HG03175 (cell line): ENCODE measurements at regions not wholly inside any gene's neighbourhood (a gene's known extent, or its start where the extent isn't known, plus 50 kb on each side); places are given as distances from the start of the nearest gene placed in this dataset.
"Not testable (repeated sequence)": the region's sequence is repeated elsewhere in the genome, so short reads cannot be mapped to it uniquely, and the experiment has no call there.

Experiments used
- ATAC-seq: cut with Tn5 transposase; IDR thresholded peaks from one replicate; pipeline ENCODE4 v1.9.1; 2021; ENCODE audit warnings: mild to moderate bottlenecking, moderate library complexity; ENCODE audit not compliant: unreplicated experiment

DNA sequence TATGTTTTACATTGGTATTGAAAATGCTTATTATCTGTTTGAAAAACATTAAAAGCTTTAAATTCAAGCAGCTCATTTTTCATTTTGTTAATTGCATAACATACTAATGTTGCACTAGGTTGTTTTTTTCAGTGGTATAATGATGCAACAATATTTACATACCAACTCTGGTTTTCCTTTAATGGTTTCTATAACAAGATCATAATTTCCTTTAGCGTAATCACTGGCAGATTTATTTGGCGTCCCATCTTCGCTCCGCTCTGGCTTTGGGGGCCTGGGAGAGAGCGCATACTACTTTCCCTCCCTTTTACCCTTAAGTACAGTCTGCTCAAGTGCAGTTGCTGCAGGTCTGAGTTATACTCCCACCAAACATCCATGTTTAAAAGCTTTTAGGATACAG is 574.1 kb downstream of the PRKD1 start:
- ATAC-seq = no peak

DNA sequence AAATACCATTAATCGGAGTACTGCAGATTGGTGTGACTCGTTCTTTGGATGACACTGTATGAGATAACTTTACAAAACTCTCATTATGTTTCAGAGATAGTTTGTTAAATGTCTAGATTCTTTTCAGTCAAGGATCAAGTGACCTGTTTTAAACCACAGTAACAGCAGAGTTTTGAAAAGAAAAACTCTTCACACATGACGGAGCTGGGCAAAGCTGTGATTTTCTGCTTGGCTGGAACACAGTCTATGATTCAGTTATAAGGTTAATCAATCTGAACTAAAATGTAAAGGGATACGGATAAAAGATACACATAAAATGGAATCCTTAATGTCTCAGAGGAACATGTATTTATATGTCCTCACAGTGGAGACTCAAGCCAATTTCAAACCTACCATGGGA is 573.2 kb downstream of the PRKD1 start:
- ATAC-seq = no peak

DNA sequence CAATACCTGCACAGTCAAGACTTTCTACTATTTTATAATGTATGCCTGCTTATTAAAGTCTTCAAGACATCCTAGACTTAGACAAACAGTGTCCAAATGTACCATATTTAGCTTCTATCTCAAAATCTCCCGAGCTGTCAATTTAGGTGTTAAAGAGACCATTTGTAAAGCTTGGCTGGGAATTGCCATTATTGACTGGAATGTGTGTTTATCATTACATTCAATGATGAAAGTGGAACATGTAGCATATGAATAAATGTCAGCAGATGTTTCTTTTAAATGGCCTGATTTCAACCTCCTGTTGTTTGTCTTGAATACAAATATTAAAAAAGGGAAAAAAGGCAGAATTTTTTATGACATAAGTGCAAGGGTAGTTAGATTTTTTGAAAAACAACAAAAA is 572.3 kb downstream of the PRKD1 start:
- no peak for ATAC-seq

DNA sequence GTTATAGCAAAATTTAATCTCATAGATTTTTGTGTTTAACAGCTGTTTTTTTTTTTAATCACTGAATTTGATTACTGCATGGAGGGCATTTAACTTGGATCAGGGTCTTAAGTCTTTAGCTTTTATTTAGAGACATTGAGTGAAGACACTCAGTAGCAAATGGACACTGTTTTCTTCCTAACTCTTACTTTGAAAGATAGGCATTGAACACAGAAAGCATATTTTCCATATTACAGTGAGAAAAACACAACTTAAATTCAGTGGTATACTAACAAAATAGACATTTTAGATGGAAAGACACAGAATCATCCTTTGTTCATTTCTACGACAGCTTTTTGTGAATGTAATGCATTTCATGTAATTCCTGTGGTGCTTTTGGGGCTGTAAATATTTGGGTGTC is 571.8 kb downstream of the PRKD1 start:
- no peak for ATAC-seq

DNA sequence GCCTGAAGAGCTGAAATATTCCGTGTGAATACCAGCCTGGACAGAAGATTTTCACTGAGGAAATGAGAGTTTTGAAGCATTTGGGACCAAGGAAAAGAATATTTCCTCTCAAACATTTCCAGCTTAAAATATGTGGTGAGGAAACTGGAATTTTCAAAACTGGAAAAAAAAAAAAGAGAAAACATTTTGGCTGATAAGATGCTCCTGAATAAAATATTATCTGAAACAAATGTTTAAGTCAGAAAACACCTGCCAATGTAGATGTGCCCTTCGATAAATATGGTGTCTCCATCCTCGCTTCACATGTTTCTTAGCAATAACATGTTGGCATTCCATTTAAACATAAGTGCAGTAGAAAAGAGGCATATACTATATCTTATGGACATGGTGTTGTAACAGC is 567.0 kb downstream of the PRKD1 start:
- ATAC-seq = no peak

GRCh38 chr14:29370024-29370423 is 557.6 kb downstream of the PRKD1 start:
- no peak for ATAC-seq

- ATAC-seq = no peak
Observed at GRCh38 chr14:29376237-29376636, 551.4 kb downstream of the PRKD1 start.

DNA sequence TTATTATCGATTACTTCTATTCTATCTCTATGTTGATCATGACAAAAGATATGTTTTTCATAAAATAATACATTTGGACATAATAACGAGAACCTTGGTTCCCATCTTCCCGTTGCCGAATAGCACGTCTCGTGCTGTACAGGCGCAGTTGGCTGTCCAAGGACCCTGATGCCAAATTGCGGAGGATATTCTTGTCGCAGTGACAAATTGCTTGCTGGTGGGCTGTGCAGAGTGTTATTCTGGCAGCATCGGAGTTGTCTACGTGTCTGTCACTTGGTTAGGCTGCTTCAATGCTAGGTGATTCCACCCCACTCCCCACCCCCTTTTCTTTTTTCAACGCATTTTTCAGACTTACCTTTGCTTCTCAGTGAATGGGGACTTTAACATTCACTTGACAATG is 546.8 kb downstream of the PRKD1 start:
- no peak for ATAC-seq

GRCh38 chr14:29388571-29388970 is 539.1 kb downstream of the PRKD1 start:
- ATAC-seq = no peak

- no peak for ATAC-seq
Observed at GRCh38 chr14:29390081-29390832, 537.4 kb downstream of the PRKD1 start.

GRCh38 chr14:29391231-29391630 is 536.4 kb downstream of the PRKD1 start:
- no peak for ATAC-seq

DNA sequence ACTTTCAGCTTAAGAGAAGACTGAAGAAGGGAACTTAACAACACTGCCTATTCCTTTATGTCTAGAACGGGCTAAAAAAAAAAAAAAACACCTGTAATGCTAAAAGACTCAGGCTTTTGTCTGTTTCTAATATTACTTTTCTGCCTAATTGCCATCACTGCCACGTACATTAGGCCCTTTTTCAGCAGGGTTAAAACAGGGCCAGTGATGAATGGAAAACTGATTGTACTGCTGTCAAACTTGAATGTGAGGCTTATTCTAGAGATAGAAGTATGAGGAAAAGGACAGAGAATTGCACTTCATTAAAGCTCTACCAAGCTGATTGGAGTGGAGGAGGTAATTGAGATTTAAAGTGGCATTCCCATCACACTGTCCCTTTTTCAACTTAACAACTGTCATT is 535.8 kb downstream of the PRKD1 start:
- ATAC-seq = no peak

DNA sequence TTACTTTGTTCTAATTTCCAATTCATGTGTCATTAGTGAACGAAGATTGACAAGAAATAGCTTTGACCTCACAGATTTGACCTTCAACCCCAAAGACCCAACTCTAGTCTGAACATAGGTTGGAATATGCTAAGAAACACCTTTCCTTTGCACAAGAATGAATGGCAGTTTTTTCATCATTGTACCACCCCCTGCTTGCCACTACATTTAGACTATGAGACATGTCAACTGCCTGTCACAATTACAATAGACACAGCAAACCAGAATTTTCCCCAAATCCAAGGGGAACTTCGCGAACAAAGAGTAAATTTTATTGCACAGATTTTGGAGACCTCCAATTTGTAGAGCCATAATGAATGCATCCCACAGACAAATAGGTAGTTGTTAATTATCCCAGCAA is 535.4 kb downstream of the PRKD1 start:
- ATAC-seq = no peak

DNA sequence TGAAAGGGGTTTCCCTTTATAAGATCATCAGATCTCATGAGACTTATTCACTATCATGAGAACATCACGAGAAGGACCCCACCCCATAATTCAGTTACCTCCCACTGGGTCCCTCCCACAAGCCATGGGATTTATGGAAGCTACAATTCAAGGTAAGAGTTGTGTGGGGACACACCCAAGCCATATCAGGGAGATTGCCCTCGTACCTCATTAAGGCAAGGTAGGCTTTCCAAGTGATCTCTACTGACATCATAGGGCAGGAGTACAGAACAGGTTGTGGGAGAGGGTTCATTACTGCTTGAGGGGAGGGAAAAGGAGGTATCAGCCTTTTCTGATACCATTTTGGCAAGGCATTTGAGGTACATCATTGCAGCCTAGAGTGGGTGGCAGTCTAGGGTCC is 524.6 kb downstream of the PRKD1 start:
- no peak for ATAC-seq

GRCh38 chr14:29410581-29410980 is 517.1 kb downstream of the PRKD1 start:
- peak; percentile 56 for ATAC-seq

GRCh38 chr14:29414931-29415330 is 512.7 kb downstream of the PRKD1 start:
- ATAC-seq = not testable (repeated sequence)

DNA sequence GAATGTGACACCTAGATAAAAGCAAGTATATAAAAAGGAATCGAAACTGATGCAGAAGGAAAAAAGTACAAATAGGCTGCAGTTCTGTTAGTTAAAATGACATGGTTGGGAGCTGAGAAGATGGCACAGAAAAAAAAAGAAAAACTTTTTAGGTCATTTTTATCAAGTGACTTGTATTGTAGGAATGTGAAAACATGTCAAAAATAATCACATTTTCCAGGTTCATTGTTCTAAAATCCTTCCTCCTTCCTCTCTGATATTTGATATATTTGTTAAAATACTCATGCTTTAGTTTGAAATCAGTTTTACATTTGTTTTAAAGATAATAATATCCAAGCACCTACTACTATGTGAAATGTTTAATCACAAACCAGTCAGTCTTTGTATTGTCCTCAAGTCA is 507.9 kb downstream of the PRKD1 start:
- no peak for ATAC-seq

- no peak for ATAC-seq
Observed at GRCh38 chr14:29421156-29421728, 506.4 kb downstream of the PRKD1 start.

DNA sequence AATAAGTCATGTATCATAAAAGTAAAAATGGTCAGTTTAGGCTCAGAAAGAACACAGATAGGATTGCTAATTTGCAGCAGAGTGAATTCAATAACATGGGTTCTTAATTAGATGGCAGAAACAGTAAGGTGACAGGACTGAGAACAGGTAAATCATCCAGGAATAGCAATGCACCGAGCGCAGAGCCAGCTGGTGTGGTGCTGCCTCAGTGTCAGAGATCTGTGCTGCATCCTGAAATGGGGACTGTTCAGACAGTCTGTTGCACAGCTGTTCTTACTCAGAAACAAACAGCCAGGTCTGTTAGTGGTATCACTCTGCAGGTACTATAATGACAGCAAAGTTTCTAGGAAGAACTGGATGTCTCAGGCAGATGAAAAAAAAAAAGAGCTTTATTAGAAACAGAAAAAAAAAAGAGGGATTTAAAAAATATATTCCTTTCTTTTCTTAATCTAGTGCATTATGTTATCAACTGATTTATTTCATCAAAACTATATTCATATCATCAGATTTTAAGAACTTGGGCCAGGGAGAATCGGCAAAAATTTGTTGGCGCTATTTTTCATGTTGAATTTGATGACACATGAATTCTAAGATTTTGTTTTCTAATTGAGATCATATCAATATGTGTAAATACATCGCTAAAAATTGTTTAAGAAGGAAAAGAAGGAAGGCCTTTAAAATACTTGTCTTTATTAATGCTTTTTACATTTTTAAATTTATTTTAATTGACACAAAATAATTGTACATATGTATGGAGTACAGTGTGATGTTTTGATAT is 501.8 kb downstream of the PRKD1 start:
- ATAC-seq = no peak

- ATAC-seq = no peak
Observed at GRCh38 chr14:29442696-29443095, 485.0 kb downstream of the PRKD1 start.

- no peak for ATAC-seq
Observed at GRCh38 chr14:29444216-29444615, 483.4 kb downstream of the PRKD1 start.

DNA sequence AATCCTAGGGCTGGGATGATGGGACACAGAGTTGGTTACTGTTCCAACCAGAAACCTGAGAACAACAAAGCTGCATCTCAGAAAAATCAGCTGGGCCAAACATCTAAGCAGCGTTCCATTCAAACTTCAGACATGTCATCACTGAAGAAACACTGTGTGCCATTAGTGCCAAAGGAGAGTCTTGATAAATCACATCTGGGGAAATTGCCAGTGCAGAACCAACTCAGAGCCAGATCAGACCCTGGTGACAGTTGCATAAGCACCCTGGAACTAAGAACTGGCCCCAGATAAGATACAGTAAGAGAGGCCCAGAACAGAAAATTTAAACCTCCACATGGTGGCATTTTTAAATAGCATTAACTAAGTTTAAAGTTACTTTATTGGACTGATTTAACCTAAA is 482.8 kb downstream of the PRKD1 start:
- ATAC-seq = no peak
